Left lung (tissue), 4 donors: ENCODE measurements at regions not wholly inside any gene's neighbourhood (a gene's known extent, or its start where the extent isn't known, plus 50 kb on each side); places are given as distances from the start of the nearest gene placed in this dataset.

Source experiments
- ATAC-seq: fragments of 200-7000 bp; cut with Tn5 transposase; one replicate; pipeline ENCODE4 v1.9.1; 2020; ENCODE audit warnings: moderate library complexity
- DNase-seq, 4 donors: peaks; one replicate each; pipeline ENCODE4 v3.0.0-alpha.2; 2013 to 2020
- H3K27ac ChIP-seq, 2 donors: fragments of 200-600 bp; sonication (generic) in 1 of 2; one replicate each; pipeline versions ENCODE4 v1.5.0 to v1.8.0; 2020 to 2021
- H3K27me3 ChIP-seq, 2 donors: fragments of 200-600 bp; sonication (generic) in 1 of 2; one replicate each; pipeline versions ENCODE4 v1.5.0 to v1.8.0; 2020 to 2021
- H3K36me3 ChIP-seq, 2 donors: fragments of 200-600 bp; sonication (generic) in 1 of 2; one replicate each; pipeline versions ENCODE4 v1.5.0 to v1.8.0; 2020 to 2021
- H3K4me1 ChIP-seq, 2 donors: fragments of 200-600 bp; one replicate each; pipeline ENCODE4 v1.8.0; 2021
- H3K4me3 ChIP-seq, 2 donors: fragments of 200-600 bp; sonication (generic) in 1 of 2; one replicate each; pipeline versions ENCODE4 v1.5.0 to v1.8.0; 2020 to 2021; ENCODE audit warnings: mild to moderate bottlenecking in 1 of 2
- H3K9me3 ChIP-seq, 2 donors: fragments of 200-600 bp; sonication (generic) in 1 of 2; one replicate each; pipeline versions ENCODE4 v1.5.0 to v1.8.0; 2020 to 2021
- CTCF ChIP-seq, 2 donors: fragments of 200-600 bp; sonication (generic) in 1 of 2; IDR thresholded peaks; one replicate each; pipeline versions ENCODE4 v1.5.0 to v1.8.0; 2021; ENCODE audit warnings: antibody characterized with exemption in 2 of 2
- intact Hi-C, 2 donors: fragments of 100-400 bp; cut with DNase I; formaldehyde crosslinking; loops; one replicate each; pipeline versions ENCODE4 v1.11.2 to v1.14.2; 2022
- donor health status: DM: no; HTN: yes; CAD: no.
- donor health status: DM: no; HTN: no; CAD: no.

DNA sequence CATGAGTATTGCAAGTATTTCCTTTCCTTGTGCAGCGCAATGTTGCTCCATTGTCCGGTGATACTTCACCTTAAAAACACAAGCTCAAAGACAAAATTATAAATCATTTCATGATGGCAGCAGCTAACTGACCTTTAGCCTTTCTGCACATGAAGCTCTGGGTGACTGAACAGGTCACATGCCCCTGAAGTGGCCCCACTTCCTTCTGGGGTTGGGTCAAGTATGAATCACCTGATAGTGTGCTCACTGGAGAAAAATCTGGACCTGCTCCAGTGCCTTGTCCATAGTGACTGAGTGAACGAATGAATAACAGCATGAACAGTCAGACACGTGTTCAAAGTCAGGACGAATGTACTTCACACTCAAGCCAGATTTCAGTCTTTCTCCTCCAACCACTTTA lies 658.9 kb downstream of the NPHP4 start:
- H3K27ac ChIP-seq, result no peak overlapping the region
- peak; percentile 33 for ATAC-seq
- no peak overlapping the region for H3K4me3 ChIP-seq
- no peaks in the 10 kb centered on the region for H3K9me3 ChIP-seq
- TF ChIP-seq CTCF (IDR thresholded peaks at IDR 0.05), result no peak
- no peaks in the 10 kb centered on the region for H3K36me3 ChIP-seq
- DNase-seq, result no peak
- intact Hi-C loops, result no loop called here
- peaks cover 0 to 6% of the 10 kb centered on the region in 2 donors for H3K27me3 ChIP-seq
- H3K4me1 ChIP-seq, result no peaks in the 10 kb centered on the region

DNA sequence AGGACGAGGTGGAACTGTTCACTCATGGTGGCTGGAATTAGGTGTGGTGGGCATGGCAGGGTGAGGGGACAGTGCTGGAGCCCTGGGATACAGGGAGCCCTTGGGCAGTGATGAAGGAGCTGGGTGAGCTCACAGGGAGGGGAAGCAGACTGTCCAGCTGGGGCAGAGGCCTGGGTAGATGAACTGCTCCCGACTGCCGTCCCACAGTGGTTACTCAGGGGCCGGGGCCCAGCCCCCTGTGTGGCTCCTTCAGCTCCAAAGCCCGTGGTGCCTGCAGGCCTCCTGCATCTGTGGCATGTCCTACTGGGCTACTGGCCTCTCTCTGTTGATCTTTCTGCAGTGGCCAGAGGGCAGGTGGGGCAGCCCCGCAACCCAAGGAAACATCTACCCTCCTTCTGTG lies 661.1 kb downstream of the NPHP4 start:
- ATAC-seq, result no peak
- H3K9me3 ChIP-seq, result peaks cover 0 to 10% of the 10 kb centered on the region in 2 donors
- intact Hi-C loops, result no loop called here

DNA sequence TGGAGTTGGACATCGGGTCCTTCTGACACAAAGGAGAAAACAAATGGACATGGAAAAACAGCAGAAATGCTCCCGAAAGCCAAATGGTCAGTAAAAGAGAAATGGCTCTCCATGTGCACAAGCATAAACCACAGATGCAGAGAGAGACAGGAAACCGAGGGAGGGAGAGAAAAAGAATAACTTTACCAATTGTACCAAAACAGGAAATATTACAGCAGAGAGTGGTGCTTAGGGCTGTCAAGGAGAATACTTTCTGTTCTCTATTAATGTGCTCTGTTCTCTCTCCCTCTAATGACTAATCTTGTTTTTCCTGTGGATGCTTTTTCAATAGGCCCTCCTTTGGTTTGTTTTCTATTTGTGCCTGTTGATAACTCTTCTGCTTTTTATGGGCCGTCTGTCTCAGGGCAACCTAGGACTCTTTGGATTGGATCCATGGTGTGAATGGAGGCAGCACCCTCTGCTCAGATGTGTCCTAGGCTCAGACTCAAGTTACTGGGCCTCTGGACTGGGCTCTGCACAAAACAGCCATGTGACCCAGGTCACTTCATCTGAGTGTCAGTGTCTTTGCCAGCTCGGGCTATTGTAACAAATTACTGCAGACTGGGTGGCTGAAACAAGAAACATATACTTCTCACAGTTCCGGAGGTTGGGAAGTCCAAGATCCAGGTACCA lies 663.0 kb downstream of the NPHP4 start:
- peaks cover 0 to 6% of the 10 kb centered on the region in 2 donors for H3K27me3 ChIP-seq
- H3K27ac ChIP-seq, result no peak overlapping the region
- ATAC-seq (no peak), DNase-seq (no peak)
- no peaks in the 10 kb centered on the region for H3K4me1 ChIP-seq
- no peaks in the 10 kb centered on the region for H3K36me3 ChIP-seq
- peaks cover 0 to 10% of the 10 kb centered on the region in 2 donors for H3K9me3 ChIP-seq
- intact Hi-C loops, result no loop called here
- no peak for TF ChIP-seq CTCF (IDR thresholded peaks at IDR 0.05)
- H3K4me3 ChIP-seq, result no peak overlapping the region

More for the DNA sequence above, 661.1 kb downstream of the NPHP4 start:
- no peak for DNase-seq
- no peak for TF ChIP-seq CTCF (IDR thresholded peaks at IDR 0.05)
- peaks cover 0 to 6% of the 10 kb centered on the region in 2 donors for H3K27me3 ChIP-seq
- no peaks in the 10 kb centered on the region for H3K36me3 ChIP-seq
- H3K4me1 ChIP-seq, result no peaks in the 10 kb centered on the region
- H3K27ac ChIP-seq, result no peak overlapping the region
- H3K4me3 ChIP-seq, result no peak overlapping the region

DNA sequence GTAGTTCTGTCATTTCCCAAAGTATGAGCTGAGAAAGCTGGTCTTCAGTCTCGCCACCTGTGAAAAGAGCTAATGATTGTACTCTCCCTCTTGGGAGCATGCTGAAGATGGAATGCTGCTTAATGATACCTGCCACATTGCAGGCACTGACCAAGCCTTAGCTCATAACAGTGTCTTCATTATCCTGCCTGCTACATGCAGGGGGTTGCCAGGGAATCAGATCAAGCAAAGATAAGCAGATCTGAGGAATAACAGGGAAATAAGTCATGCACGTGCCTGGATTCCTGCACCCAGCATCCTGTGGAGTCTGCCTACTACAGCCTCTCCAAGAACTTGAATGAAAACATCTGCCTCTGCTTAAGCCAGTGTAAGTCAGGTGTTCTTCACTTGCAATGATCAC lies 667.3 kb downstream of the NPHP4 start:
- TF ChIP-seq CTCF (IDR thresholded peaks at IDR 0.05), result no peak
- intact Hi-C loops, result no loop called here

GRCh38 chr1:5318143-5318816 lies 663.9 kb downstream of the AJAP1 start:
- no peak for ATAC-seq
- no peaks in the 10 kb centered on the region for H3K4me1 ChIP-seq
- no peak for TF ChIP-seq CTCF (IDR thresholded peaks at IDR 0.05)
- no peak overlapping the region for H3K4me3 ChIP-seq
- no peak overlapping the region for H3K27ac ChIP-seq
- intact Hi-C loops, result no loop called here
- no peaks in the 10 kb centered on the region for H3K36me3 ChIP-seq
- peaks cover 0 to 5% of the 10 kb centered on the region in 2 donors for H3K27me3 ChIP-seq
- peaks cover 0 to 2% of the 10 kb centered on the region in 2 donors for H3K9me3 ChIP-seq
- no peak for DNase-seq

More for the DNA sequence above, 667.3 kb downstream of the NPHP4 start:
- no peaks in the 10 kb centered on the region for H3K4me1 ChIP-seq
- H3K27me3 ChIP-seq, result no peaks in the 10 kb centered on the region
- DNase-seq (no peak), ATAC-seq (no peak)
- H3K9me3 ChIP-seq, result peaks cover 0 to 12% of the 10 kb centered on the region in 2 donors
- no peak overlapping the region for H3K4me3 ChIP-seq
- H3K27ac ChIP-seq, result no peak overlapping the region
- no peaks in the 10 kb centered on the region for H3K36me3 ChIP-seq
